Vagina (tissue), 2 donors: ENCODE measurements at regions not wholly inside any gene's neighbourhood (a gene's known extent, or its start where the extent isn't known, plus 50 kb on each side); places are given as distances from the start of the nearest gene placed in this dataset.

Experiments used
- DNase-seq, 2 donors: peaks; one replicate each; pipeline ENCODE4 v3.0.0-alpha.2; 2017; ENCODE audit errors: extremely low spot score in 2 of 2
- H3K27ac ChIP-seq: fragments of 200-600 bp; sonication (generic); one replicate; pipeline ENCODE4 v1.5.1; 2019
- H3K27me3 ChIP-seq: fragments of 200-600 bp; sonication (generic); one replicate; pipeline ENCODE4 v1.5.1; 2019
- H3K36me3 ChIP-seq, 2 donors: fragments of 200-600 bp; sonication (generic); one replicate each; pipeline ENCODE4 v1.5.1; 2017 to 2019
- H3K4me1 ChIP-seq: fragments of 200-600 bp; sonication (generic); one replicate; pipeline ENCODE4 v1.5.1; 2019
- H3K4me3 ChIP-seq, 2 donors: fragments of 200-600 bp; sonication (generic); 1 replicate in 1 of 2; 2 replicates in 1 of 2; pipeline ENCODE4 v1.5.1; 2016 to 2019
- H3K9me3 ChIP-seq: fragments of 200-600 bp; sonication (generic); one replicate; pipeline ENCODE4 v1.5.1; 2019
- CTCF ChIP-seq, 3 experiments: fragments of 450-650 bp in 2 of 3; fragments of 200-600 bp in 1 of 3; sonication (generic) in 1 of 3; IDR thresholded peaks; one replicate each; pipeline ENCODE4 v1.5.1; 2017 to 2019; ENCODE audit warnings: antibody characterized with exemption in 3 of 3, mild to moderate bottlenecking in 2 of 3, moderate library complexity in 2 of 3
- POLR2A ChIP-seq, 2 donors: fragments of 450-650 bp; IDR thresholded peaks; one replicate each; pipeline ENCODE4 v1.6.1; 2017; ENCODE audit warnings: antibody characterized with exemption in 2 of 2, mild to moderate bottlenecking in 2 of 2, moderate library complexity in 2 of 2
- POLR2AphosphoS5 ChIP-seq, 2 donors: sonication (generic); formaldehyde crosslinking; IDR thresholded peaks; one replicate each; pipeline ENCODE4 v1.9.0; 2017; ENCODE audit warnings: antibody characterized with exemption in 2 of 2, mild to moderate bottlenecking in 2 of 2, low read depth in 1 of 2; ENCODE audit not compliant: insufficient read depth in 1 of 2
- intact Hi-C: fragments of 100-400 bp; cut with DNase I; formaldehyde crosslinking; loops from one replicate; pipeline ENCODE4 v1.15.1; 2023

DNA sequence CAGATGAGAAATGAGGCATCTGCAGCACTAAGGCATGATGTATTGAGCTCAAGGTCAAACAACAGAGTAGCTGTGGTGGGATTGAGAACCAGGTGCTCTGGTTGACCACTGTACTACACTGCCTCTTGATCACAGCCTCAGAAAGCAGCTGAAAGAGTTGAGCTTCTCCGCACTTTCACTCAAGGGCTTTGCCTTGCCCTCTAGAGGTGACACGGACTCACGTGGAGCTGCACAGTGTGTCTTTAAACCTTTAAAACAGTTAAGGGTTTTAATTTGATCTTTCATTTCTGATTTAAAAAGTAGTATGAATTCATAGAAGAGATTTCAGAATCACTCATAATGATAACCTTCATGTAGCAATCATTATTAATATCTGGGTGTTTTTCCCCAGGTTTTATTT, 132.5 kb downstream of the RWDD3 start:
- H3K4me3 ChIP-seq, result no peak overlapping the region
- no peak overlapping the region for H3K27ac ChIP-seq
- no peak for DNase-seq
- TF ChIP-seq POLR2A (IDR thresholded peaks at IDR 0.05) (no peak), CTCF (IDR thresholded peaks at IDR 0.05) (no peak), POLR2AphosphoS5 (IDR thresholded peaks at IDR 0.05; ENCODE audit: insufficient read depth in 1 of 2, low read depth in 1 of 2) (no peak)
- H3K36me3 ChIP-seq, result no peaks in the 10 kb centered on the region
- intact Hi-C loops, result no loop called here
- no peaks in the 10 kb centered on the region for H3K27me3 ChIP-seq
- no peaks in the 10 kb centered on the region for H3K4me1 ChIP-seq
- no peaks in the 10 kb centered on the region for H3K9me3 ChIP-seq

GRCh38 chr1:95368178-95368577, 134.2 kb downstream of the RWDD3 start:
- H3K4me1 ChIP-seq, result no peaks in the 10 kb centered on the region
- no peaks in the 10 kb centered on the region for H3K9me3 ChIP-seq
- H3K36me3 ChIP-seq, result no peaks in the 10 kb centered on the region
- intact Hi-C loops, result no loop called here
- H3K27me3 ChIP-seq, result no peaks in the 10 kb centered on the region
- TF ChIP-seq CTCF (IDR thresholded peaks at IDR 0.05) (no peak), POLR2AphosphoS5 (IDR thresholded peaks at IDR 0.05; ENCODE audit: insufficient read depth in 1 of 2, low read depth in 1 of 2) (no peak), POLR2A (IDR thresholded peaks at IDR 0.05) (no peak)
- no peak overlapping the region for H3K4me3 ChIP-seq
- H3K27ac ChIP-seq, result no peak overlapping the region
- no peak for DNase-seq

DNA sequence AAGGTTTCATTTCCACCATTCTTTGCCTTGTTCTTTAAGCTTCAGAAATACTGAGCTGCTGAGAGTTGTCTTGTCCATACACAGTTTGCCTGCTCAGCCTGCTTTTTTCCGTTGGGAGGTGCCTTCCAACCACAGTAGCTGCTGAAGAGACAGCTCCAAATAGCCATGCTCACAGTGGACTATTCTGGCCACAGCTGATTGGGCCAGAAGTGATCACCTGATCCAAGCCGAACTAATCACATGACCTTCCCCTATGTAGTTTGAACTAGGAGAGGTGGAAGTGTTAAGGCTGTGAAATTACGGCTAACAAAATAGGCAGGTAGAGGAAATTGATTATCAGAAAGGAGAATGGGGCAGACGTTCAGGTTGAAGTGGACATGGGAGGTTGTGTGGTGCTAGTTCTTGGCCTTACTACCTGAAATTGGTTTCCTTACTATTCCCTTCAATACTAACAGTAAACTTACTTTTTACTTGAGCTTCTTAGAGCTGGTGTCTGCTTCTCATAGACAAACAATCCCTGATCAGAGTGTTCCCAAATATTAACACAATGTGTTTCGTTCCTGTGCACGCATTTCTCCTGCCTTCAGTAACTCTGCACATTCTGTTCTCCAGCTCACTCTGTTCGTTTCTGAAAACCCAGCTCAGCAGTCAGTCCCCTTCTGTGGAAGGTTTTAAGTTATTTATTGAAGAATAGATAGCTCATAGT, 136.1 kb downstream of the RWDD3 start:
- H3K4me3 ChIP-seq, result no peak overlapping the region
- H3K9me3 ChIP-seq, result no peaks in the 10 kb centered on the region
- no peak overlapping the region for H3K27ac ChIP-seq
- H3K27me3 ChIP-seq, result no peaks in the 10 kb centered on the region
- H3K36me3 ChIP-seq, result no peaks in the 10 kb centered on the region
- no peak for TF ChIP-seq POLR2AphosphoS5 (IDR thresholded peaks at IDR 0.05; ENCODE audit: insufficient read depth in 1 of 2, low read depth in 1 of 2)
- no peak for TF ChIP-seq POLR2A (IDR thresholded peaks at IDR 0.05)
- TF ChIP-seq CTCF (IDR thresholded peaks at IDR 0.05), result no peak
- intact Hi-C loops, result no loop called here
- H3K4me1 ChIP-seq, result no peaks in the 10 kb centered on the region
- no peak for DNase-seq

DNA sequence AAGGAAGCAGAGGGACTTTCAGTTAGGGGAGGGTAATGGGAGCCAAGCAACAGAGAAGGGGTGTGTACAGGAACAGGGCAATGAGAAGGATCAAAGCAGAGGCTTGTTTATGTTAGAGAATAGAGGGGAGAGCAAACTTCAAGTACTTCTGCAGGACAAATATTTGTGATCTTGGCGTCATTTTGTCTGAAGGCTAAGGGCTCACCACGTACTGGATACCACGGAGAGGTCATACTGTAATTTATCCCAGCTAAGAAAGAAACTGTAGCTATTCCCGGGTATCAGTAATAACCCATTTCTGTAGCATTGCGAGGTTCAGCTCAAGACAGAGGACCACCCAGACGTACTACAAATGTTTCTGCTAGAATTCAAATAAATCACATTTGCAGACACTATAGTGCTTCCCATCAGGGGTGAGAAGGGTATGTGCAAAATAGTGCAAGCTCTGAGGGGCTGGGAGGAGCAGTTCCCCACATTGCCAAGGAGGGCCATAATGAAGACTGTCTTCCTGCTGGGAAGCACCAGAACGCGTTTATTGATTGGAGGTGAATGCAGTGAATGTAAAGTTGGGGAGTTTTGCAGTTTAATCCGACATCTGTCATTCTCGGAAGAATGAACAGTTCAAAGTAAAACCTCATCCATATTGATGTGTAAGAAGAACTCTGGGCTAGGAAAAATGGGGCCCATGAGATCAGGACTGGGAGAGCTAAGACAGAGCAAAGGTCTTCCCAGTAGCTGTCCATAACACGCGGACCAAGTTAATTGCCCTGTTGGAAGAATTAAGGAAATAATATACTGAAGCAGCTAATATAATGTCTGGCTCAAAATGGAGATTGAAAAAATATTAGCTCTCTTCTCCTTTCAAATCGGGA, 136.9 kb downstream of the RWDD3 start:
- Histone ChIP-seq H3K4me1 (no peaks in the 10 kb centered on the region), H3K9me3 (no peaks in the 10 kb centered on the region), H3K4me3 (no peak overlapping the region), H3K36me3 (no peaks in the 10 kb centered on the region), H3K27ac (no peak overlapping the region), H3K27me3 (no peaks in the 10 kb centered on the region)
- no peak for DNase-seq
- TF ChIP-seq POLR2AphosphoS5 (IDR thresholded peaks at IDR 0.05; ENCODE audit: insufficient read depth in 1 of 2, low read depth in 1 of 2) (no peak), CTCF (IDR thresholded peaks at IDR 0.05) (no peak), POLR2A (IDR thresholded peaks at IDR 0.05) (no peak)
- intact Hi-C loops, result no loop called here
